HCT116 (cell line): ENCODE measurements at regions not wholly inside any gene's neighbourhood (a gene's known extent, or its start where the extent isn't known, plus 50 kb on each side); places are given as distances from the start of the nearest gene placed in this dataset.

Experiments
- ATAC-seq: fragments of 200-7000 bp; cut with Tn5 transposase; 2 replicates; pipeline ENCODE4 v1.9.1; 2020; ENCODE audit warnings: mild to moderate bottlenecking, moderate library complexity
- BruUV-seq: library from RNA; stranded (reverse); fragments of 400-500 nt; replicated peaks from 2 replicates; lab custom pipeline; 2021; lab: Mats Ljungman, UMichigan
- CTCF ChIA-PET: fragments of 300-600 bp; sonication (Branson Sonifier 250); formaldehyde crosslinking; loops from one replicate; lab custom pipeline; 2021; ENCODE audit warnings: antibody characterized with exemption; lab: Charles Lee
- POLR2A ChIA-PET: fragments of 300-600, 350-600 bp; sonication (Branson Sonifier 250); formaldehyde crosslinking; loops from one replicate; lab custom pipeline; 2021; ENCODE audit warnings: antibody characterized with exemption; lab: Charles Lee
- RAD21 ChIA-PET, 2 experiments: fragments of 300-600 bp; sonication (Branson Sonifier 250); formaldehyde crosslinking; loops; one replicate each; lab custom pipeline; 2023; ENCODE audit warnings: low total read pairs in 2 of 2; ENCODE audit not compliant: uncharacterized antibody in 2 of 2, unreplicated experiment in 2 of 2, low non-redundant PET in 1 of 2; lab: Charles Lee
- DNase-seq: peaks from one replicate; pipeline ENCODE4 v3.0.0-alpha.2; 2010; ENCODE audit warnings: low read depth, low spot score
- H2AFZ ChIP-seq: fragments of 200-600 bp; shearing (Covaris generic), sonication (generic); 2 replicates; pipeline ENCODE4 v1.6.1; 2017; ENCODE audit warnings: low read depth, mixed run types, mixed read lengths, antibody characterized with exemption, low read length; ENCODE audit not compliant: poor library complexity, severe bottlenecking
- H3K27ac ChIP-seq: 2 replicates; pipeline ENCODE4 v1.5.1; 2012; ENCODE audit warnings: low read depth, low read length
- H3K27me3 ChIP-seq: fragments of 200-600 bp; sonication (generic); 2 replicates; pipeline ENCODE4 v1.6.1; 2016; ENCODE audit warnings: mixed run types, low read length, mixed read lengths; ENCODE audit not compliant: insufficient read depth
- H3K36me3 ChIP-seq, 2 experiments: fragments of 200-500 bp in 1 of 2; fragments of 200-600 bp in 1 of 2; sonication (Bioruptor generic) in 1 of 2; sonication (generic) in 1 of 2; 2 replicates each; pipeline versions ENCODE4 v1.5.1 to v1.6.1; 2014 to 2016; ENCODE audit warnings: low read length in 2 of 2, inconsistent platforms in 1 of 2, mixed read lengths in 1 of 2, mixed run types in 1 of 2; ENCODE audit not compliant: insufficient read depth in 2 of 2, control insufficient read depth in 1 of 2
- H3K4me1 ChIP-seq, 2 experiments: fragments of 200-600 bp in 1 of 2; sonication (generic) in 1 of 2; 2 replicates each; pipeline versions ENCODE4 v1.5.1 to v1.6.1; 2012 to 2017; ENCODE audit warnings: low read length in 2 of 2, inconsistent platforms in 1 of 2, mild to moderate bottlenecking in 1 of 2, mixed read lengths in 1 of 2, mixed run types in 1 of 2, moderate library complexity in 1 of 2; ENCODE audit not compliant: insufficient read depth in 2 of 2, control insufficient read depth in 1 of 2
- H3K4me2 ChIP-seq: fragments of 200-600 bp; sonication (generic); 2 replicates; pipeline ENCODE4 v1.6.1; 2017; ENCODE audit warnings: mixed run types, low read length, mixed read lengths
- H3K4me3 ChIP-seq, 2 experiments: fragments of 200-600 bp in 1 of 2; sonication (generic) in 1 of 2; replicated peaks in 1 of 2; 2 replicates each; pipeline ENCODE4 v1.5.1; 2011 to 2016; ENCODE audit warnings: low read length in 2 of 2, control low read depth in 1 of 2, low read depth in 1 of 2, mild to moderate bottlenecking in 1 of 2, mixed read lengths in 1 of 2, mixed run types in 1 of 2
- H3K79me2 ChIP-seq: fragments of 200-600 bp; sonication (generic); 2 replicates; pipeline ENCODE4 v1.6.1; 2017; ENCODE audit warnings: mild to moderate bottlenecking, mixed run types, low read length, moderate library complexity, mixed read lengths; ENCODE audit not compliant: insufficient read depth
- H3K9ac ChIP-seq: fragments of 200-600 bp; sonication (generic); 2 replicates; pipeline ENCODE4 v1.6.1; 2016; ENCODE audit warnings: low read length, mixed read lengths
- H3K9me2 ChIP-seq: fragments of 200-600 bp; sonication (generic), shearing (Covaris generic); 2 replicates; pipeline ENCODE4 v1.6.1; 2017; ENCODE audit warnings: mixed run types, mild to moderate bottlenecking, moderate library complexity; ENCODE audit not compliant: insufficient read depth
- H3K9me3 ChIP-seq, 2 experiments: fragments of 200-500 bp in 1 of 2; fragments of 200-600 bp in 1 of 2; sonication (Bioruptor generic) in 1 of 2; sonication (generic) in 1 of 2; 2 replicates each; pipeline ENCODE4 v1.6.1; 2014 to 2017; ENCODE audit warnings: low read length in 2 of 2, mixed read lengths in 2 of 2, inconsistent platforms in 1 of 2, low read depth in 1 of 2, mild to moderate bottlenecking in 1 of 2, mixed run types in 1 of 2, moderate library complexity in 1 of 2; ENCODE audit not compliant: control insufficient read depth in 1 of 2, insufficient read depth in 1 of 2
- H4K20me1 ChIP-seq: fragments of 200-600 bp; sonication (generic), shearing (Covaris generic); 2 replicates; pipeline ENCODE4 v1.6.1; 2017; ENCODE audit warnings: mixed run types, mild to moderate bottlenecking, moderate library complexity; ENCODE audit not compliant: insufficient read depth
- EGR1 ChIP-seq: IDR thresholded peaks from 2 replicates; pipeline ENCODE4 v1.6.1; 2012; ENCODE audit warnings: low read depth
- EZH2 ChIP-seq: fragments of 200-600 bp; sonication (generic); IDR thresholded peaks from 2 replicates; pipeline ENCODE4 v1.6.1; 2017; ENCODE audit warnings: antibody characterized with exemption, mixed run types
- FOSL1 ChIP-seq: IDR thresholded peaks from 2 replicates; pipeline ENCODE4 v1.6.1; 2012; ENCODE audit warnings: low read depth
- JUND ChIP-seq: IDR thresholded peaks from 2 replicates; pipeline ENCODE4 v1.6.1; 2012
- SIN3A ChIP-seq: IDR thresholded peaks from 2 replicates; pipeline ENCODE4 v1.6.1; 2012; ENCODE audit warnings: low read depth
- SP1 ChIP-seq: IDR thresholded peaks from 2 replicates; pipeline ENCODE4 v1.6.1; 2012; ENCODE audit warnings: low read depth
- SRF ChIP-seq: IDR thresholded peaks from 2 replicates; pipeline ENCODE4 v1.6.1; 2012; ENCODE audit warnings: low read depth
- ZNF274 ChIP-seq: fragments of 200-500 bp; sonication (Bioruptor generic); IDR thresholded peaks from 2 replicates; pipeline ENCODE4 v1.6.1; 2014; ENCODE audit warnings: mild to moderate bottlenecking, low read depth, low read length, inconsistent platforms
- intact Hi-C: fragments of 100-400 bp; cut with micrococcal nuclease; formaldehyde crosslinking; loops from 2 replicates; pipeline ENCODE4 v1.10.0; 2022
- TF ChIP-seq, protein P1 (sequence below): IDR thresholded peaks from 2 replicates; pipeline ENCODE4 v1.6.1; 2012
- TF ChIP-seq, protein P2 (sequence below), 3 experiments: fragments of 200-600 bp in 1 of 3; sonication (generic) in 1 of 3; IDR thresholded peaks in 2 of 3; conservative IDR thresholded peaks in 1 of 3; 2 replicates each; pipeline ENCODE4 v1.5.1; 2012 to 2017; ENCODE audit warnings: low read depth in 2 of 3, low read length in 2 of 3, antibody characterized with exemption in 1 of 3, borderline replicate concordance in 1 of 3, control low read depth in 1 of 3, mild to moderate bottlenecking in 1 of 3, mixed read lengths in 1 of 3, mixed run types in 1 of 3, moderate library complexity in 1 of 3; ENCODE audit not compliant: insufficient read depth in 1 of 3

DNA sequence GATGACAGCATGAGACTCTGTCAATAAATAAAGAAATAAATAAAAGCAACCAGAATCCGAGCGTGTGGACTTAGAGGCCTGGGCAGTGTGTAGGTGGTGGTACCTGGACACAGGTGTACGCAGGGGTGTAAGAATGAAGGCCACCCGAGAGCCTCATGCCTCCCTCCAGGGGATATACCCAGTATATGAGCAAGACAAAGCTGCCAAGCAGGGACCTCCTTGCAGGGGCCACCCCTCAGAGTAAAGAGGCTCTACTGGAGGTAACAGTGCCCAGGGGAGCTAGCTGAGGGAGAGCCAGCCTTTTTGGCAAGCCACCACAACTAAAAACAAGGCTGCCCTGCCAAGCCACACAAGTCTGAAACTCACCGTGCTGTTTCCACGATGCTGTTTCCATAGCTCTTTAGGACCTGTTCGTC, 179.2 kb upstream of the RAB4A start:
- H3K9me3 ChIP-seq: no peaks in the 10 kb centered on the region
- no peak overlapping the region for H3K9ac ChIP-seq
- RAD21 ChIA-PET: no interaction called here
- no peak overlapping the region for H2AFZ ChIP-seq
- ATAC-seq (no peak), DNase-seq (no peak)
- TF ChIP-seq SIN3A: no peak
- no peak for TF ChIP-seq SP1
- TF ChIP-seq JUND: no peak
- TF ChIP-seq, protein P1, sequence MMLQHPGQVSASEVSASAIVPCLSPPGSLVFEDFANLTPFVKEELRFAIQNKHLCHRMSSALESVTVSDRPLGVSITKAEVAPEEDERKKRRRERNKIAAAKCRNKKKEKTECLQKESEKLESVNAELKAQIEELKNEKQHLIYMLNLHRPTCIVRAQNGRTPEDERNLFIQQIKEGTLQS: no peak
- TF ChIP-seq, protein P2, sequence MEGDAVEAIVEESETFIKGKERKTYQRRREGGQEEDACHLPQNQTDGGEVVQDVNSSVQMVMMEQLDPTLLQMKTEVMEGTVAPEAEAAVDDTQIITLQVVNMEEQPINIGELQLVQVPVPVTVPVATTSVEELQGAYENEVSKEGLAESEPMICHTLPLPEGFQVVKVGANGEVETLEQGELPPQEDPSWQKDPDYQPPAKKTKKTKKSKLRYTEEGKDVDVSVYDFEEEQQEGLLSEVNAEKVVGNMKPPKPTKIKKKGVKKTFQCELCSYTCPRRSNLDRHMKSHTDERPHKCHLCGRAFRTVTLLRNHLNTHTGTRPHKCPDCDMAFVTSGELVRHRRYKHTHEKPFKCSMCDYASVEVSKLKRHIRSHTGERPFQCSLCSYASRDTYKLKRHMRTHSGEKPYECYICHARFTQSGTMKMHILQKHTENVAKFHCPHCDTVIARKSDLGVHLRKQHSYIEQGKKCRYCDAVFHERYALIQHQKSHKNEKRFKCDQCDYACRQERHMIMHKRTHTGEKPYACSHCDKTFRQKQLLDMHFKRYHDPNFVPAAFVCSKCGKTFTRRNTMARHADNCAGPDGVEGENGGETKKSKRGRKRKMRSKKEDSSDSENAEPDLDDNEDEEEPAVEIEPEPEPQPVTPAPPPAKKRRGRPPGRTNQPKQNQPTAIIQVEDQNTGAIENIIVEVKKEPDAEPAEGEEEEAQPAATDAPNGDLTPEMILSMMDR (IDR thresholded peaks at IDR 0.05 in 2 of 3, conservative IDR thresholded peaks at IDR 0.05 in 1 of 3; ENCODE audit: borderline replicate concordance in 1 of 3, insufficient read depth in 1 of 3, low read depth in 2 of 3, low read length in 2 of 3): no peak
- no peak for TF ChIP-seq EZH2
- no peak for TF ChIP-seq ZNF274
- TF ChIP-seq FOSL1: no peak
- TF ChIP-seq SRF: no peak
- TF ChIP-seq EGR1: no peak
- H3K27me3 ChIP-seq: no peaks in the 10 kb centered on the region
- intact Hi-C loops: no loop called here
- CTCF ChIA-PET: no interaction called here
- no peaks in the 10 kb centered on the region for H3K36me3 ChIP-seq
- H4K20me1 ChIP-seq: no peaks in the 10 kb centered on the region
- H3K9me2 ChIP-seq: no peaks in the 10 kb centered on the region
- POLR2A ChIA-PET: no interaction called here
- no peak overlapping the region for H3K27ac ChIP-seq
- peaks cover 19 to 25% of the 10 kb centered on the region in 2 experiments for H3K4me1 ChIP-seq
- no peaks in the 10 kb centered on the region for H3K79me2 ChIP-seq
- H3K4me2 ChIP-seq: no peak overlapping the region
- no TSS peak for BruUV-seq
- no peak overlapping the region for H3K4me3 ChIP-seq
